ENCODE measurements at regions not wholly inside any gene's neighbourhood (a gene's known extent, or its start where the extent isn't known, plus 50 kb on each side); places are given as distances from the start of the nearest gene placed in this dataset.

- Histone ChIP-seq H3K27me3 (ENCODE audit: control insufficient read depth in 3 of 3, insufficient read depth in 3 of 3, low read length in 3 of 3) (no peaks in the 10 kb centered on the region), H3K36me3 (ENCODE audit: control insufficient read depth in 3 of 3, insufficient read depth in 2 of 3, low read depth in 1 of 3, low read length in 3 of 3) (no peaks in the 10 kb centered on the region), H3K27ac (ENCODE audit: low read depth in 1 of 3, low read length in 2 of 3) (no peak overlapping the region), H3K9me3 (ENCODE audit: control insufficient read depth in 2 of 2, insufficient read depth in 1 of 2, low read depth in 1 of 2, low read length in 1 of 2) (no peaks in the 10 kb centered on the region), H3K4me1 (ENCODE audit: control insufficient read depth in 3 of 3, insufficient read depth in 2 of 3, low read depth in 1 of 3, low read length in 2 of 3) (no peaks in the 10 kb centered on the region), H3K4me3 (ENCODE audit: low read depth in 1 of 3, low read length in 3 of 3) (no peak overlapping the region)
- FAIRE-seq = no peak
- DNase-seq = no peak
- 75 to 89% (median 85%) methylated on average over 4 of the region's 4 CpGs for WGBS, 3 donors
Observed at GRCh38 chrX:25285598-25285997, 269.8 kb upstream of the ARX start.

DNA sequence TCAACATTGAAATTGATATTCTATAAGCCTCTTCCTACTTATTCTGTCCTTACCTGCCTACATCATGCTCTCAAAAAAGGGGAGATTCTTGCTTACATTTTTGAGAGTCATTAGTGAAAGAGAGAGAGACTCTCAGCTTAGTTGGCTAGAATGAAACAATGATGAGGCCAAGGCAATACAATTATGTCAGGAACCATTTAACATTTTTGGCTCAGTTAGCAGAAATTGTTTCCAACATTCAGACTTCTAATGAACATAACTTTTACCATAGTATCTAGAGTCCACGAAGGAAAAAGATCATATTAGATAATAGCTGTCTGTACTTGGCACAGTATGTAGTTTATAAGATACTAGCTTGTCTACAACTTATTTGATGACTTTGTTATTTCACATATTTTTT, 263.7 kb upstream of the ARX start:
- Histone ChIP-seq H3K9me3 (ENCODE audit: control insufficient read depth in 2 of 2, insufficient read depth in 1 of 2, low read depth in 1 of 2, low read length in 1 of 2) (no peaks in the 10 kb centered on the region), H3K27me3 (ENCODE audit: control insufficient read depth in 3 of 3, insufficient read depth in 3 of 3, low read length in 3 of 3) (no peaks in the 10 kb centered on the region), H3K36me3 (ENCODE audit: control insufficient read depth in 3 of 3, insufficient read depth in 2 of 3, low read depth in 1 of 3, low read length in 3 of 3) (no peaks in the 10 kb centered on the region), H3K4me1 (ENCODE audit: control insufficient read depth in 3 of 3, insufficient read depth in 2 of 3, low read depth in 1 of 3, low read length in 2 of 3) (no peaks in the 10 kb centered on the region), H3K27ac (ENCODE audit: low read depth in 1 of 3, low read length in 2 of 3) (no peak overlapping the region), H3K4me3 (ENCODE audit: low read depth in 1 of 3, low read length in 3 of 3) (no peak overlapping the region)
- DNase-seq = no peak
- no peak for FAIRE-seq
- 24 to 58% (median 31%) methylated on average over 1 of the region's 1 CpG for WGBS, 3 donors

DNA sequence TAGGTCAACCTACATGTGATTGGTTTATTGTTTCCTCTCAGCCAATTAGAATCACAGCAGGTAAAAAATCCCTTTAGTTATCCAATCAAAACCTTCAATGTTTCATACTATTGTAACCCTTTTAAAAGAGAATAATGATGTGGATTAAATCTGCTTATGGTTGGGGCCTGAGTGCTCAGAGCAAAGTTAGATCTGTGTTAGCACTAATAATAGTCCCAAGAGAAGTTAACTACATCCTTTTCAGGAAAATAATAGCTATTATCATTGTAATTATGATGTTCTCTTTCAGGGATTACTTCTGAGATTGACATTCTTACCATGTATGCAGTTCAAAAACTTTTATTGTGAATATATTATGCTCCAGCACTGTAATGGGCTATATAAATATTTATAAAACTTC, 262.6 kb upstream of the ARX start:
- Histone ChIP-seq H3K4me3 (ENCODE audit: low read depth in 1 of 3, low read length in 3 of 3) (no peak overlapping the region), H3K27ac (ENCODE audit: low read depth in 1 of 3, low read length in 2 of 3) (no peak overlapping the region), H3K36me3 (ENCODE audit: control insufficient read depth in 3 of 3, insufficient read depth in 2 of 3, low read depth in 1 of 3, low read length in 3 of 3) (no peaks in the 10 kb centered on the region), H3K9me3 (ENCODE audit: control insufficient read depth in 2 of 2, insufficient read depth in 1 of 2, low read depth in 1 of 2, low read length in 1 of 2) (no peaks in the 10 kb centered on the region), H3K27me3 (ENCODE audit: control insufficient read depth in 3 of 3, insufficient read depth in 3 of 3, low read length in 3 of 3) (no peaks in the 10 kb centered on the region), H3K4me1 (ENCODE audit: control insufficient read depth in 3 of 3, insufficient read depth in 2 of 3, low read depth in 1 of 3, low read length in 2 of 3) (no peaks in the 10 kb centered on the region)
- no peak for FAIRE-seq
- DNase-seq = no peak

- FAIRE-seq = no peak
Observed at GRCh38 chrX:25277574-25277973, 261.8 kb upstream of the ARX start.

DNA sequence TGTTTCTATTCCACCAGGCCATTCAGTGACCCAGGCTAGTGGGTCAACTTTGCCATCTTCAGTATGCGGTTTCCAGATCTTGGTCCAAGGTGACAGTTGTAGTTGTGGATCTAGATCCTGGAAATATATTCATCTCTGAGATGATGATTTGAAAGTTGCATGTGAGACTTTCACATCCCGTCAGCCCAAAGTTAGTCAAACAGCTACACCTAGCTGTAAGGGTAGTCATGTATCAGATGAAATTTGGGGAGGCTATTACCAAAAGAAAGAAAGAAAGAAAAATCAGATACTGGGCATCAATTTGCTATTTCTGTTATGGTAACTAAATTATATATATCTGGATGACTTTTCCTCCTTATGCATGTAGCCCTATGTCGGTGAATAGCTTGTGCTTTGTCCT, 259.4 kb upstream of the ARX start:
- Histone ChIP-seq H3K36me3 (ENCODE audit: control insufficient read depth in 3 of 3, insufficient read depth in 2 of 3, low read depth in 1 of 3, low read length in 3 of 3) (no peaks in the 10 kb centered on the region), H3K27me3 (ENCODE audit: control insufficient read depth in 3 of 3, insufficient read depth in 3 of 3, low read length in 3 of 3) (no peaks in the 10 kb centered on the region), H3K4me1 (ENCODE audit: control insufficient read depth in 3 of 3, insufficient read depth in 2 of 3, low read depth in 1 of 3, low read length in 2 of 3) (no peaks in the 10 kb centered on the region), H3K4me3 (ENCODE audit: low read depth in 1 of 3, low read length in 3 of 3) (no peak overlapping the region), H3K27ac (ENCODE audit: low read depth in 1 of 3, low read length in 2 of 3) (no peak overlapping the region), H3K9me3 (ENCODE audit: control insufficient read depth in 2 of 2, insufficient read depth in 1 of 2, low read depth in 1 of 2, low read length in 1 of 2) (no peaks in the 10 kb centered on the region)
- DNase-seq (no peak), FAIRE-seq (no peak)
- WGBS, 3 donors = 68 to 88% (median 84%) methylated on average over 3 of the region's 3 CpGs

More at GRCh38 chrX:25277574-25277973, 261.8 kb upstream of the ARX start:
- WGBS, 3 donors = 66 to 74% (median 70%) methylated on average over 3 of the region's 3 CpGs
- no peaks in the 10 kb centered on the region for H3K27me3 ChIP-seq (ENCODE audit: control insufficient read depth in 3 of 3, insufficient read depth in 3 of 3, low read length in 3 of 3)
- no peaks in the 10 kb centered on the region for H3K4me1 ChIP-seq (ENCODE audit: control insufficient read depth in 3 of 3, insufficient read depth in 2 of 3, low read depth in 1 of 3, low read length in 2 of 3)
- H3K27ac ChIP-seq (ENCODE audit: low read depth in 1 of 3, low read length in 2 of 3) = no peak overlapping the region
- H3K36me3 ChIP-seq (ENCODE audit: control insufficient read depth in 3 of 3, insufficient read depth in 2 of 3, low read depth in 1 of 3, low read length in 3 of 3) = no peaks in the 10 kb centered on the region
- H3K9me3 ChIP-seq (ENCODE audit: control insufficient read depth in 2 of 2, insufficient read depth in 1 of 2, low read depth in 1 of 2, low read length in 1 of 2) = no peaks in the 10 kb centered on the region
- no peak overlapping the region for H3K4me3 ChIP-seq (ENCODE audit: low read depth in 1 of 3, low read length in 3 of 3)
- no peak for DNase-seq

DNA sequence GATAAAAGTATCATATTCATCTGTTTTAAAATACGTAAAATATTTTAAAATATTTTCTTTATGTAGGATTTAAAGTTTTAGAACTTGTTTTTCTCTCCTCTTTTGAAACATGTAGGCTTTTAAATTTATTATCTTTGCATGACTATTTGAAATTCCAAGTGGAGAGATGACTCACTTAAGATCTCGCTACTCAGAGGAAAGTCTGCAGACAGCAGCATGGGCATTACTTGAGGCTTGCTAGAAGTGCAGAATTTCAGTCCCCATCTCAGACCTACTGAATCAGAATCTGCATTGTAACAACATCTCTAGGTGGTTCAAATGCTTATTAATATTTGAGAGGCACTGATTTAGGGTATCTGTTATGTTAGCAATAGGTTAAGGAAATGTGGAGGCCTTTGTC, 225.7 kb upstream of the ARX start:
- no peak overlapping the region for H3K4me3 ChIP-seq (ENCODE audit: low read depth in 1 of 3, low read length in 3 of 3)
- no peaks in the 10 kb centered on the region for H3K27me3 ChIP-seq (ENCODE audit: control insufficient read depth in 3 of 3, insufficient read depth in 3 of 3, low read length in 3 of 3)
- H3K9me3 ChIP-seq (ENCODE audit: control insufficient read depth in 2 of 2, insufficient read depth in 1 of 2, low read depth in 1 of 2, low read length in 1 of 2) = no peaks in the 10 kb centered on the region
- no peak for DNase-seq
- WGBS, 3 donors = 66 to 75% (median 72%) methylated on average over 2 of the region's 2 CpGs
- H3K27ac ChIP-seq (ENCODE audit: low read depth in 1 of 3, low read length in 2 of 3) = no peak overlapping the region
- H3K4me1 ChIP-seq (ENCODE audit: control insufficient read depth in 3 of 3, insufficient read depth in 2 of 3, low read depth in 1 of 3, low read length in 2 of 3) = no peaks in the 10 kb centered on the region
- no peaks in the 10 kb centered on the region for H3K36me3 ChIP-seq (ENCODE audit: control insufficient read depth in 3 of 3, insufficient read depth in 2 of 3, low read depth in 1 of 3, low read length in 3 of 3)
- FAIRE-seq = no peak

DNA sequence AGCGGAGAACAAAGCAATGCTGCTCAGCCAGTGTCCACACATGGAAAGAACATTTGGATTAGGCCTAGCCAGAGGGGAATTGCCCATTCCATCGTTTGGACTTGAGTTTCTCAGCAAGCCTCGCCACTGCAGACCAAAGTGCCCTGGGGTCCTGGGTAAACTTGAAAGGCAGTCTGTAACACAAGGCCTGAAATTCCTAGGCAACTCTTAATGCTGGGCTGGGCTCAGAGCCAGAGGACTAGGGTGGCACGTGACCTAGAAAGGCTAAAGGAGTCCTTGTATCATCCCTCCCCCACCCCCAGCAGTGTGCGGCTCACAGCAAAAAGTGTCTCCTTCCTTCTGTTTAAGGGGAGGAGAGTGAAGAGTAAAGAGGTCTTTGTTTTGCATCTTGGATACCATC, 210.4 kb upstream of the ARX start:
- no peak for FAIRE-seq
- Histone ChIP-seq H3K27ac (ENCODE audit: low read depth in 1 of 3, low read length in 2 of 3) (no peak overlapping the region), H3K36me3 (ENCODE audit: control insufficient read depth in 3 of 3, insufficient read depth in 2 of 3, low read depth in 1 of 3, low read length in 3 of 3) (no peaks in the 10 kb centered on the region), H3K9me3 (ENCODE audit: control insufficient read depth in 2 of 2, insufficient read depth in 1 of 2, low read depth in 1 of 2, low read length in 1 of 2) (no peaks in the 10 kb centered on the region), H3K4me3 (ENCODE audit: low read depth in 1 of 3, low read length in 3 of 3) (no peak overlapping the region), H3K4me1 (ENCODE audit: control insufficient read depth in 3 of 3, insufficient read depth in 2 of 3, low read depth in 1 of 3, low read length in 2 of 3) (no peaks in the 10 kb centered on the region), H3K27me3 (ENCODE audit: control insufficient read depth in 3 of 3, insufficient read depth in 3 of 3, low read length in 3 of 3) (no peaks in the 10 kb centered on the region)
- DNase-seq = no peak
- WGBS, 3 donors = 67 to 87% (median 85%) methylated on average over 5 of the region's 5 CpGs

DNA sequence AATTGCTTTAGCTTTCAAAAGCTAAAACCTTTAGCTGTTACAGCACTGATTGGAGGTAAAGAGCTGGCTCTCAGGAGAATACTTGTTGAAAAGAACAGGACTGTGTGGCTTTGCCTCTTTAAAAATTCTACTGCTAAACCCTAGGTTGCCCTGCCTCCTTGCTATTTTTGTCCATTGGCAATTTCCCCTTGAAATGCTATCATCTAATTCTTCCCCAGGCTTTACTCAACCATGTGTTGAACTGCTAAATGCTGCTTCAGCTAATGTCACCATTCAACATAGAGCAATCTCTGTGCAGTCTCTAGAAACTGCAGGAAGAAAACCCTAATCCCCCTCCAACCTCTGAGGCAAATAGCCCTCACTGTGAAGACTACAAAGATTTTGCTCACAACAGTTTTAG, 203.7 kb upstream of the ARX start:
- no peak for FAIRE-seq
- H3K27ac ChIP-seq (ENCODE audit: low read depth in 1 of 3, low read length in 2 of 3) = no peak overlapping the region

GRCh38 chrX:25213611-25214010, 197.8 kb upstream of the ARX start:
- DNase-seq = no peak
- Histone ChIP-seq H3K27me3 (ENCODE audit: control insufficient read depth in 3 of 3, insufficient read depth in 3 of 3, low read length in 3 of 3) (no peaks in the 10 kb centered on the region), H3K36me3 (ENCODE audit: control insufficient read depth in 3 of 3, insufficient read depth in 2 of 3, low read depth in 1 of 3, low read length in 3 of 3) (no peaks in the 10 kb centered on the region), H3K4me1 (ENCODE audit: control insufficient read depth in 3 of 3, insufficient read depth in 2 of 3, low read depth in 1 of 3, low read length in 2 of 3) (no peaks in the 10 kb centered on the region), H3K4me3 (ENCODE audit: low read depth in 1 of 3, low read length in 3 of 3) (no peak overlapping the region), H3K27ac (ENCODE audit: low read depth in 1 of 3, low read length in 2 of 3) (no peak overlapping the region), H3K9me3 (ENCODE audit: control insufficient read depth in 2 of 2, insufficient read depth in 1 of 2, low read depth in 1 of 2, low read length in 1 of 2) (no peaks in the 10 kb centered on the region)
- no peak for FAIRE-seq

More for the DNA sequence above, 203.7 kb upstream of the ARX start:
- Histone ChIP-seq H3K4me3 (ENCODE audit: low read depth in 1 of 3, low read length in 3 of 3) (no peak overlapping the region), H3K4me1 (ENCODE audit: control insufficient read depth in 3 of 3, insufficient read depth in 2 of 3, low read depth in 1 of 3, low read length in 2 of 3) (no peaks in the 10 kb centered on the region), H3K36me3 (ENCODE audit: control insufficient read depth in 3 of 3, insufficient read depth in 2 of 3, low read depth in 1 of 3, low read length in 3 of 3) (no peaks in the 10 kb centered on the region), H3K27me3 (ENCODE audit: control insufficient read depth in 3 of 3, insufficient read depth in 3 of 3, low read length in 3 of 3) (no peaks in the 10 kb centered on the region), H3K9me3 (ENCODE audit: control insufficient read depth in 2 of 2, insufficient read depth in 1 of 2, low read depth in 1 of 2, low read length in 1 of 2) (no peaks in the 10 kb centered on the region)
- DNase-seq = no peak
